Osteocyte (in vitro differentiated cells): ENCODE measurements at regions not wholly inside any gene's neighbourhood (a gene's known extent, or its start where the extent isn't known, plus 50 kb on each side); places are given as distances from the start of the nearest gene placed in this dataset.

Experiments used
- DNase-seq: peaks from one replicate; pipeline ENCODE4 v3.0.0; 2021; ENCODE audit warnings: mixed read lengths; ENCODE audit not compliant: unreplicated experiment; ENCODE audit errors: extremely low spot score
- H3K27ac Mint-ChIP-seq: one replicate; pipeline ENCODE4 v1.8.0; 2021; ENCODE audit warnings: mild to moderate bottlenecking, mixed read lengths; ENCODE audit not compliant: unreplicated experiment
- H3K27me3 Mint-ChIP-seq: one replicate; pipeline ENCODE4 v1.8.0; 2021; ENCODE audit warnings: mixed read lengths; ENCODE audit not compliant: unreplicated experiment
- H3K36me3 Mint-ChIP-seq: one replicate; pipeline ENCODE4 v1.8.0; 2021; ENCODE audit warnings: mixed read lengths; ENCODE audit not compliant: unreplicated experiment
- H3K4me1 Mint-ChIP-seq: one replicate; pipeline ENCODE4 v1.8.0; 2021; ENCODE audit warnings: mixed read lengths; ENCODE audit not compliant: unreplicated experiment
- H3K4me3 Mint-ChIP-seq: one replicate; pipeline ENCODE4 v1.8.0; 2021; ENCODE audit warnings: mild to moderate bottlenecking, moderate library complexity, mixed read lengths; ENCODE audit not compliant: unreplicated experiment
- H3K9me3 Mint-ChIP-seq: one replicate; pipeline ENCODE4 v1.8.0; 2021; ENCODE audit warnings: mixed read lengths; ENCODE audit not compliant: unreplicated experiment
- TF ChIP-seq, protein P1 (sequence below): fragments of 200-600 bp; sonication (generic); IDR thresholded peaks from 2 replicates; pipeline ENCODE4 v1.5.0; 2021; ENCODE audit warnings: antibody characterized with exemption, mild to moderate bottlenecking, moderate library complexity

DNA sequence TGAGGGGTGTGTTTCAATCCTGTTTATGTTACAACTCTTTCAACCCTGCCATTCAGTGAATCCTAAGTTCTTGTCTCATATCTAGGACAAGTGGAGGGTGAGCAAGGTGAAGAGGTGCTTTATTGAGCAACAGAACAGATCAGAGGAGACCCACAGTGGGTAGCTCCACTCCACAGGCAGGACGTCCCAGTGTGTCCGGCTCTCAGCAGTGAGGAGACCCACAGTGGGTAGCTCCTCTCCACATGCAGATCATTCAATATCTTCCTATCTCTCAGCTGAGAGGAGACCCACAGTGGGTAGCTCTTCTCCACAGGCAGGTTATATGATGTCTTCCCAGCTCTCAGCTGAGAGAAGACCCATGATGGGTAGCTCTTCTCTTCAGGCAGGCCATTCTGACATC lies 556.7 kb downstream of the SI start:
- Mint-ChIP-seq H3K36me3 (peaks cover 4% of the 10 kb centered on the region), H3K4me3 (no peak overlapping the region), H3K27me3 (no peaks in the 10 kb centered on the region), H3K27ac (no peak overlapping the region), H3K9me3 (peaks cover 29% of the 10 kb centered on the region), H3K4me1 (no peaks in the 10 kb centered on the region)
- TF ChIP-seq, protein P1, sequence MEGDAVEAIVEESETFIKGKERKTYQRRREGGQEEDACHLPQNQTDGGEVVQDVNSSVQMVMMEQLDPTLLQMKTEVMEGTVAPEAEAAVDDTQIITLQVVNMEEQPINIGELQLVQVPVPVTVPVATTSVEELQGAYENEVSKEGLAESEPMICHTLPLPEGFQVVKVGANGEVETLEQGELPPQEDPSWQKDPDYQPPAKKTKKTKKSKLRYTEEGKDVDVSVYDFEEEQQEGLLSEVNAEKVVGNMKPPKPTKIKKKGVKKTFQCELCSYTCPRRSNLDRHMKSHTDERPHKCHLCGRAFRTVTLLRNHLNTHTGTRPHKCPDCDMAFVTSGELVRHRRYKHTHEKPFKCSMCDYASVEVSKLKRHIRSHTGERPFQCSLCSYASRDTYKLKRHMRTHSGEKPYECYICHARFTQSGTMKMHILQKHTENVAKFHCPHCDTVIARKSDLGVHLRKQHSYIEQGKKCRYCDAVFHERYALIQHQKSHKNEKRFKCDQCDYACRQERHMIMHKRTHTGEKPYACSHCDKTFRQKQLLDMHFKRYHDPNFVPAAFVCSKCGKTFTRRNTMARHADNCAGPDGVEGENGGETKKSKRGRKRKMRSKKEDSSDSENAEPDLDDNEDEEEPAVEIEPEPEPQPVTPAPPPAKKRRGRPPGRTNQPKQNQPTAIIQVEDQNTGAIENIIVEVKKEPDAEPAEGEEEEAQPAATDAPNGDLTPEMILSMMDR: no peak
- DNase-seq: no peak

DNA sequence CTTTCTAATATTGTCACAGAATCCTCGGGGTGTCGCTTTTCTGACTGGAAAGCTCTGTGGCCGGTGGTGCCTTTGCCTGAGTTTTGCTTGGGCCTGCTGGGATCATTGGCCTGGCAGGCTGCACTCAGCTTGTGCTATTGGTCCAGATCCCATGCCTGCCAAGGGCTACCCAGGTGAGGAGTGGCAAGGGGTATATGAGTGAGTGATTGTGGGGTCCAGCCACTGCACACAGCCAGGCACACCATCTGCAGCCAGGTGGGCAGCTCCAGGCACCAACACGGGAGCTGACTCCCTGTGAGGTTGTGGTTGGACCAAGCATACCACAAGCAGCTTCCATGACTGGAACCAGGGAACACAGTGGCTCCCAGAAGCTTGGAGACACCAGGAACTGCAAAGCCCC lies 557.2 kb downstream of the SI start:
- TF ChIP-seq, protein P1: no peak
- Mint-ChIP-seq H3K4me3 (no peak overlapping the region), H3K36me3 (peaks cover 4% of the 10 kb centered on the region), H3K27ac (no peak overlapping the region), H3K27me3 (no peaks in the 10 kb centered on the region), H3K9me3 (peaks cover 33% of the 10 kb centered on the region), H3K4me1 (no peaks in the 10 kb centered on the region)
- DNase-seq: no peak

DNA sequence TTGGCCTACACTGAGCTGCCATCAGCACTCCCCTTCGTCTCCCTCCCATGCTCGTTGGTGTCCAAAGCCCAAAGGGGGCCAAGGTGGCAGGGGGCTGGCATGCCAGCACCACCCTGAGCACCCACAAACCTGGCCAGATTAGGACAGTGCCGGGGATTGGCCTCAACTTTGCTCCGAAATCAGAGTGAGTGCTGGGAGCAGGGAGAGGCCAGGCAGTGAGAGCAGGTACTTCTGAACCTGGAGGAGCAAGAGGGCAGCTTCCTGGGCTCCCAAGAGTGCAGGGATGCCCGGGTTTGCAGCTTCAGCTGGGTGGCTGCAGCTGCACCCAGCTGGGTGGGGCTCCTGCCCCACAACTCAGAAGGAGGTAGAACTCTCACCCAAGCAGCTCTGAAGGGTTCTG lies 563.0 kb downstream of the SI start:
- Mint-ChIP-seq H3K27ac (no peak overlapping the region), H3K4me1 (no peaks in the 10 kb centered on the region), H3K9me3 (peaks cover 29% of the 10 kb centered on the region), H3K4me3 (no peak overlapping the region), H3K36me3 (peaks cover 8% of the 10 kb centered on the region), H3K27me3 (no peaks in the 10 kb centered on the region)
- no peak for DNase-seq
- TF ChIP-seq, protein P1: no peak

DNA sequence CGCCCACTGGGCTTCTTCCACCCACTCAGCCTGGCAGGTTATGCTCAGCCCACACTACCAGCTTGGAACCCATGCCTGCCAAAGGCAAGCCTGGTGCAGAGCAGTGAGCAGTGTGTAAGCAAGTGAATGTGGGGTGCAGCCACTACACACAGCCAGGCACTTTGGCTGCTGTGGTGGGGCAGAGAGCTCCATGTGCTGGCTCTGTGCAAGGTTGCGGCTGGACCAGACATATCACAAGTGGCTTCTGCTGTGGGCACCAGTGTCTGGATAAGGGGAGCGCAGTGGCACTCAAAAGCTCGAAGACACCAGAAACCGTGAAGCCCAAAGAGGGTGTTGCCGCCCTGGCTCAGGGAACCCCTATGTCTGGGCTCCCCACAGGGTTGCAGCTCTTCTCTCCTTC lies 563.7 kb downstream of the SI start:
- TF ChIP-seq, protein P1: no peak
- Mint-ChIP-seq H3K27ac (no peak overlapping the region), H3K4me1 (no peaks in the 10 kb centered on the region), H3K36me3 (peaks cover 8% of the 10 kb centered on the region), H3K9me3 (peaks cover 29% of the 10 kb centered on the region), H3K27me3 (no peaks in the 10 kb centered on the region), H3K4me3 (no peak overlapping the region)
- no peak for DNase-seq

GRCh38 chr3:164507886-164508285 lies 570.4 kb downstream of the SI start:
- no peak overlapping the region for H3K27ac Mint-ChIP-seq
- peaks cover 11% of the 10 kb centered on the region for H3K9me3 Mint-ChIP-seq
- no peaks in the 10 kb centered on the region for H3K4me1 Mint-ChIP-seq
- no peak for DNase-seq
- peaks cover 17% of the 10 kb centered on the region for H3K27me3 Mint-ChIP-seq
- H3K4me3 Mint-ChIP-seq: no peak overlapping the region
- no peaks in the 10 kb centered on the region for H3K36me3 Mint-ChIP-seq
- TF ChIP-seq, protein P1: no peak
